Panc1 (cell line): ENCODE measurements at regions not wholly inside any gene's neighbourhood (a gene's known extent, or its start where the extent isn't known, plus 50 kb on each side); places are given as distances from the start of the nearest gene placed in this dataset.

ENCODE experiments used
- POLR2AphosphoS5 ChIP-seq: IDR thresholded peaks from 2 replicates; pipeline ENCODE4 v1.6.1; 2012; ENCODE audit warnings: mild to moderate bottlenecking, low read depth, low read length, moderate library complexity
- TCF7L2 ChIP-seq: IDR thresholded peaks from 2 replicates; pipeline ENCODE4 v1.6.1; 2011; ENCODE audit warnings: mild to moderate bottlenecking, low read depth, low read length, inconsistent platforms
- TF ChIP-seq, protein P1 (sequence below): fragments of 450-650 bp; IDR thresholded peaks from 2 replicates; pipeline ENCODE4 v1.5.1; 2017; ENCODE audit warnings: mild to moderate bottlenecking
- TF ChIP-seq, protein P2 (sequence below), 2 experiments: IDR thresholded peaks; 2 replicates each; pipeline ENCODE4 v1.6.1; 2011 to 2012; ENCODE audit warnings: low read depth in 2 of 2, control low read depth in 1 of 2, low read length in 1 of 2, mild to moderate bottlenecking in 1 of 2, moderate library complexity in 1 of 2; ENCODE audit not compliant: insufficient read depth in 1 of 2

DNA sequence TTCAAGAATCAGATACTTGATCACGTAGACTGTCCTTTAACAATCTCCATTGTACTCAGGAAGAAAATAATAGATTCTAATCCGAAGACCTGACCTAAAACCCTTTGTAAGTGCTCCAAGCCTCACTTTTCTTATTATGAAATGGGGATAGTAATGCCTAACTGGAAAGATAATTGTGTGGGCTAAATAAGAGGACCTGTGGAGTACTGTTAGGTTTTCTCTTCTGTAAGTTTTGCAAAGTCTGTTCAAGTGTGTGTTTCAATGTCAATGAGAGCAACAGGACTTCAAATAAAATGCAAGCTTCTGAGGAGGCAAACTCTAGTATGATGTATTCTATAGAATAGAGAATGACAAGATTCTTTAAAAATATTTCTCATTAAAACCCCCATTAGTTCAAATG is 348.6 kb downstream of the USP25 start:
- TF ChIP-seq, protein P1, sequence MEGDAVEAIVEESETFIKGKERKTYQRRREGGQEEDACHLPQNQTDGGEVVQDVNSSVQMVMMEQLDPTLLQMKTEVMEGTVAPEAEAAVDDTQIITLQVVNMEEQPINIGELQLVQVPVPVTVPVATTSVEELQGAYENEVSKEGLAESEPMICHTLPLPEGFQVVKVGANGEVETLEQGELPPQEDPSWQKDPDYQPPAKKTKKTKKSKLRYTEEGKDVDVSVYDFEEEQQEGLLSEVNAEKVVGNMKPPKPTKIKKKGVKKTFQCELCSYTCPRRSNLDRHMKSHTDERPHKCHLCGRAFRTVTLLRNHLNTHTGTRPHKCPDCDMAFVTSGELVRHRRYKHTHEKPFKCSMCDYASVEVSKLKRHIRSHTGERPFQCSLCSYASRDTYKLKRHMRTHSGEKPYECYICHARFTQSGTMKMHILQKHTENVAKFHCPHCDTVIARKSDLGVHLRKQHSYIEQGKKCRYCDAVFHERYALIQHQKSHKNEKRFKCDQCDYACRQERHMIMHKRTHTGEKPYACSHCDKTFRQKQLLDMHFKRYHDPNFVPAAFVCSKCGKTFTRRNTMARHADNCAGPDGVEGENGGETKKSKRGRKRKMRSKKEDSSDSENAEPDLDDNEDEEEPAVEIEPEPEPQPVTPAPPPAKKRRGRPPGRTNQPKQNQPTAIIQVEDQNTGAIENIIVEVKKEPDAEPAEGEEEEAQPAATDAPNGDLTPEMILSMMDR, result no peak
- no peak for TF ChIP-seq TCF7L2
- TF ChIP-seq POLR2AphosphoS5, result no peak
- TF ChIP-seq, protein P2, sequence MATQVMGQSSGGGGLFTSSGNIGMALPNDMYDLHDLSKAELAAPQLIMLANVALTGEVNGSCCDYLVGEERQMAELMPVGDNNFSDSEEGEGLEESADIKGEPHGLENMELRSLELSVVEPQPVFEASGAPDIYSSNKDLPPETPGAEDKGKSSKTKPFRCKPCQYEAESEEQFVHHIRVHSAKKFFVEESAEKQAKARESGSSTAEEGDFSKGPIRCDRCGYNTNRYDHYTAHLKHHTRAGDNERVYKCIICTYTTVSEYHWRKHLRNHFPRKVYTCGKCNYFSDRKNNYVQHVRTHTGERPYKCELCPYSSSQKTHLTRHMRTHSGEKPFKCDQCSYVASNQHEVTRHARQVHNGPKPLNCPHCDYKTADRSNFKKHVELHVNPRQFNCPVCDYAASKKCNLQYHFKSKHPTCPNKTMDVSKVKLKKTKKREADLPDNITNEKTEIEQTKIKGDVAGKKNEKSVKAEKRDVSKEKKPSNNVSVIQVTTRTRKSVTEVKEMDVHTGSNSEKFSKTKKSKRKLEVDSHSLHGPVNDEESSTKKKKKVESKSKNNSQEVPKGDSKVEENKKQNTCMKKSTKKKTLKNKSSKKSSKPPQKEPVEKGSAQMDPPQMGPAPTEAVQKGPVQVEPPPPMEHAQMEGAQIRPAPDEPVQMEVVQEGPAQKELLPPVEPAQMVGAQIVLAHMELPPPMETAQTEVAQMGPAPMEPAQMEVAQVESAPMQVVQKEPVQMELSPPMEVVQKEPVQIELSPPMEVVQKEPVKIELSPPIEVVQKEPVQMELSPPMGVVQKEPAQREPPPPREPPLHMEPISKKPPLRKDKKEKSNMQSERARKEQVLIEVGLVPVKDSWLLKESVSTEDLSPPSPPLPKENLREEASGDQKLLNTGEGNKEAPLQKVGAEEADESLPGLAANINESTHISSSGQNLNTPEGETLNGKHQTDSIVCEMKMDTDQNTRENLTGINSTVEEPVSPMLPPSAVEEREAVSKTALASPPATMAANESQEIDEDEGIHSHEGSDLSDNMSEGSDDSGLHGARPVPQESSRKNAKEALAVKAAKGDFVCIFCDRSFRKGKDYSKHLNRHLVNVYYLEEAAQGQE (IDR thresholded peaks at IDR 0.05; ENCODE audit: insufficient read depth in 1 of 2, low read depth in 2 of 2, low read length in 1 of 2), result no peak
